Uterus (tissue), 2 donors: ENCODE measurements at regions not wholly inside any gene's neighbourhood (a gene's known extent, or its start where the extent isn't known, plus 50 kb on each side); places are given as distances from the start of the nearest gene placed in this dataset.

ENCODE experiments used
- POLR2A ChIP-seq, 2 donors: fragments of 450-650 bp; IDR thresholded peaks; one replicate each; pipeline ENCODE4 v1.6.1; 2016; ENCODE audit warnings: antibody characterized with exemption in 2 of 2, mild to moderate bottlenecking in 1 of 2, moderate library complexity in 1 of 2
- TF ChIP-seq, protein P1 (sequence below), 4 experiments: fragments of 200-600 bp in 2 of 4; fragments of 450-650 bp in 2 of 4; sonication (generic) in 2 of 4; IDR thresholded peaks; one replicate each; pipeline ENCODE4 v1.5.1; 2016 to 2019; ENCODE audit warnings: antibody characterized with exemption in 4 of 4, mild to moderate bottlenecking in 2 of 4, moderate library complexity in 1 of 4

DNA sequence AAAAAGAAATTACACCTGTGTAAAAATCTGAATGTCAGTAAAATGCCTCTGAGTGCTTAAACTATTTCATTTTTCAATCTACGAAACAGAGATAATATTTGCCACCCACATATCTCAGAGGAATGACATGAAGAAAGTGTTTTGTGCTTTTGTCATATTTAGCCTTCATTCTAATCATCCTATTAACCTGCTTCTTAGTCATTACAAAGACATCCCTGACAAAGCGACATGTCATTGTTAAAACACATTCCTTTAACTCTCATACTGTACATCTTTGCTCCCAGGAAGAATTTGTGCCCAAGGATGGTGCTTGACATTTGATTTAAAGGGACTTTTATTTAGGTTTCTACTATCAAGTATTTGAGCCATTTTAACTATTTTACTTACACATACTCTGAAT lies 275.9 kb downstream of the DMRTA1 start:
- TF ChIP-seq, protein P1, sequence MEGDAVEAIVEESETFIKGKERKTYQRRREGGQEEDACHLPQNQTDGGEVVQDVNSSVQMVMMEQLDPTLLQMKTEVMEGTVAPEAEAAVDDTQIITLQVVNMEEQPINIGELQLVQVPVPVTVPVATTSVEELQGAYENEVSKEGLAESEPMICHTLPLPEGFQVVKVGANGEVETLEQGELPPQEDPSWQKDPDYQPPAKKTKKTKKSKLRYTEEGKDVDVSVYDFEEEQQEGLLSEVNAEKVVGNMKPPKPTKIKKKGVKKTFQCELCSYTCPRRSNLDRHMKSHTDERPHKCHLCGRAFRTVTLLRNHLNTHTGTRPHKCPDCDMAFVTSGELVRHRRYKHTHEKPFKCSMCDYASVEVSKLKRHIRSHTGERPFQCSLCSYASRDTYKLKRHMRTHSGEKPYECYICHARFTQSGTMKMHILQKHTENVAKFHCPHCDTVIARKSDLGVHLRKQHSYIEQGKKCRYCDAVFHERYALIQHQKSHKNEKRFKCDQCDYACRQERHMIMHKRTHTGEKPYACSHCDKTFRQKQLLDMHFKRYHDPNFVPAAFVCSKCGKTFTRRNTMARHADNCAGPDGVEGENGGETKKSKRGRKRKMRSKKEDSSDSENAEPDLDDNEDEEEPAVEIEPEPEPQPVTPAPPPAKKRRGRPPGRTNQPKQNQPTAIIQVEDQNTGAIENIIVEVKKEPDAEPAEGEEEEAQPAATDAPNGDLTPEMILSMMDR (IDR thresholded peaks at IDR 0.05) = no peak
- no peak for TF ChIP-seq POLR2A (IDR thresholded peaks at IDR 0.05)
